KMS-11 (cell line): ENCODE measurements at regions not wholly inside any gene's neighbourhood (a gene's known extent, or its start where the extent isn't known, plus 50 kb on each side); places are given as distances from the start of the nearest gene placed in this dataset.

Experiments used
- H2AFZ ChIP-seq: fragments of 200-600 bp; sonication (generic); 2 replicates; pipeline ENCODE4 v1.6.1; 2016; ENCODE audit warnings: antibody characterized with exemption, mixed run types, low read depth
- H3K27ac ChIP-seq: fragments of 200-600 bp; sonication (generic); 2 replicates; pipeline ENCODE4 v1.6.1; 2016; ENCODE audit warnings: mild to moderate bottlenecking, mixed run types
- H3K27me3 ChIP-seq: fragments of 200-600 bp; sonication (generic); 2 replicates; pipeline ENCODE4 v1.6.1; 2017; ENCODE audit warnings: mild to moderate bottlenecking, low read depth, mixed run types, moderate library complexity; ENCODE audit not compliant: insufficient read depth
- H3K36me3 ChIP-seq: fragments of 200-600 bp; sonication (generic); 2 replicates; pipeline ENCODE4 v1.6.1; 2017; ENCODE audit warnings: mild to moderate bottlenecking, mixed run types; ENCODE audit not compliant: insufficient read depth
- H3K4me1 ChIP-seq: fragments of 200-600 bp; sonication (generic); 2 replicates; pipeline ENCODE4 v1.6.1; 2016; ENCODE audit warnings: mild to moderate bottlenecking, low read depth, mixed run types; ENCODE audit not compliant: poor library complexity, severe bottlenecking
- H3K4me2 ChIP-seq: fragments of 200-600 bp; sonication (generic); 2 replicates; pipeline ENCODE4 v1.7.0; 2016; ENCODE audit warnings: mild to moderate bottlenecking, mixed run types
- H3K4me3 ChIP-seq: fragments of 200-600 bp; sonication (generic); IDR thresholded peaks from 2 replicates; pipeline ENCODE4 v1.6.1; 2017; ENCODE audit warnings: low read depth, low read length, mixed read lengths; ENCODE audit not compliant: insufficient read depth
- H3K79me2 ChIP-seq: fragments of 200-600 bp; sonication (generic); 2 replicates; pipeline ENCODE4 v1.6.1; 2016; ENCODE audit warnings: low read depth, mixed run types; ENCODE audit not compliant: insufficient read depth
- H3K9ac ChIP-seq: fragments of 200-600 bp; sonication (generic); 2 replicates; pipeline ENCODE4 v1.6.1; 2016; ENCODE audit warnings: mild to moderate bottlenecking, mixed run types
- H4K20me1 ChIP-seq: fragments of 200-600 bp; sonication (generic); 2 replicates; pipeline ENCODE4 v1.6.1; 2016; ENCODE audit warnings: mild to moderate bottlenecking, mixed run types; ENCODE audit not compliant: insufficient read depth
- TF ChIP-seq, protein P1 (sequence below): fragments of 200-600 bp; sonication (generic); conservative IDR thresholded peaks from 2 replicates; pipeline ENCODE4 v1.6.1; 2017; ENCODE audit warnings: low read depth, mild to moderate bottlenecking, antibody characterized with exemption, low read length, moderate library complexity, mixed read lengths

DNA sequence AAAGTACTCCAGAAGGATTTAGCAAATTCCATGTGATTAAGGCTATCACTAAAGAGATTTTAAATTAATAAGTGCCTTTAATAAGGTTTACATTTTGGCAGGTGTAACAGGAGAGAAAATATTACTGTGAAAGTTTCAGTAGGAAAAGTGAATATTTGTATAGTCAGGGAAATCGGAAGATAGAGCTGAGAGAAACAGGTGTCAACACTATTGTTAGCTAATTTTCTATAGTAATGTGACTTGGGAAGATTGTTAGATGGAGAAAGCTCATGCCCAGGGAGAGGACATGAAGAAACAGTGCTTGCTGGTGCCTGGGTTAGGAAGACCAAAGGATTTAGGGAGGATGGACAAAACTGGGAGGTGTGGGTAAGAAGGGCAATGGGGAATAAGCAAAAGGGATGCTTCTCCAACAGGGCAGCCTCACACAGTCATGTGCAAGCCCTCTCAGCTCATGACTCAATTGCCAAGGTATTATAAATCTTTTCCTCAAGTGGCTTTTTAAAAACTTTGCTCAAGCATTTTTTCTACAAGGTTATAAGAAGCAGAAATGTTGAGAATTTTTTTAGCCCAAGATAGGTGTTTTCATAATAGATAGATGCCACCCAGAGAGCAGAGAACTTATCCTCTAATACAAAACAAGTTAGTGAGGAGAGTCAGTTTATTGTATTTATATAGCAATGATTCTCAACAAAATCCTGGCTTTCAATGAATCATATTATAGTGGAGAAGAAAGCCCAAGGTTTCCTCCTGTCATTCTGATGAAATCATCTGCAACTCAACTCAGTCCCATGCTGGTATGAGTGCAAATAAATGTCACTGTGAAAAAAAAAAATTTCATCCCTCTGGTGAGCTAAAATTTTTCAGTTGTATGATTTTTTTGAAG, 325.2 kb upstream of the NT5E start:
- no peaks in the 10 kb centered on the region for H4K20me1 ChIP-seq
- no peak overlapping the region for H3K4me2 ChIP-seq
- H3K27me3 ChIP-seq, result no peaks in the 10 kb centered on the region
- TF ChIP-seq, protein P1, sequence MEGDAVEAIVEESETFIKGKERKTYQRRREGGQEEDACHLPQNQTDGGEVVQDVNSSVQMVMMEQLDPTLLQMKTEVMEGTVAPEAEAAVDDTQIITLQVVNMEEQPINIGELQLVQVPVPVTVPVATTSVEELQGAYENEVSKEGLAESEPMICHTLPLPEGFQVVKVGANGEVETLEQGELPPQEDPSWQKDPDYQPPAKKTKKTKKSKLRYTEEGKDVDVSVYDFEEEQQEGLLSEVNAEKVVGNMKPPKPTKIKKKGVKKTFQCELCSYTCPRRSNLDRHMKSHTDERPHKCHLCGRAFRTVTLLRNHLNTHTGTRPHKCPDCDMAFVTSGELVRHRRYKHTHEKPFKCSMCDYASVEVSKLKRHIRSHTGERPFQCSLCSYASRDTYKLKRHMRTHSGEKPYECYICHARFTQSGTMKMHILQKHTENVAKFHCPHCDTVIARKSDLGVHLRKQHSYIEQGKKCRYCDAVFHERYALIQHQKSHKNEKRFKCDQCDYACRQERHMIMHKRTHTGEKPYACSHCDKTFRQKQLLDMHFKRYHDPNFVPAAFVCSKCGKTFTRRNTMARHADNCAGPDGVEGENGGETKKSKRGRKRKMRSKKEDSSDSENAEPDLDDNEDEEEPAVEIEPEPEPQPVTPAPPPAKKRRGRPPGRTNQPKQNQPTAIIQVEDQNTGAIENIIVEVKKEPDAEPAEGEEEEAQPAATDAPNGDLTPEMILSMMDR, result no peak
- H3K9ac ChIP-seq, result no peak overlapping the region
- no peaks in the 10 kb centered on the region for H3K36me3 ChIP-seq
- no peaks in the 10 kb centered on the region for H3K79me2 ChIP-seq
- no peak overlapping the region for H3K27ac ChIP-seq
- no peak overlapping the region for H2AFZ ChIP-seq
- H3K4me3 ChIP-seq, result no peak overlapping the region
- H3K4me1 ChIP-seq, result no peaks in the 10 kb centered on the region

DNA sequence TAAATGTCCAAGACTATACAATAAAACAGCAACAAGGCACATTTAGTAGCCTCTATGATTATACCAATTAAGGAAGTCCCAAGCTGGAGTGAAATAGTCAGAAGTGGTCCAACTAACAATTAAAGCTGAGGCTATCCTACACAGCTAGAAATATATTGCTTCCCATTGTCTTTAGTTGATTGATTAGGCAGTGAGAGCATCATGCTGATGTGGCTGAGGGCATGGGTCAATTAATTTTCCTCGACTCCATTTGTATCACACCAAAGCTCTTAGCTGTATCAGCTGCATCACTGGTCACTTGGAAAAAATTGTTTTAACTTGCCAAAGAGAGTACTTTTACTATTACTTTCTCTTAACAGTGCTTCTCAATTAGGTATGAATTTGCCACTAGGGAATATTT, 328.7 kb upstream of the NT5E start:
- Histone ChIP-seq H3K36me3 (no peaks in the 10 kb centered on the region), H3K9ac (no peak overlapping the region), H3K4me1 (no peaks in the 10 kb centered on the region), H2AFZ (no peak overlapping the region), H3K4me3 (no peak overlapping the region), H4K20me1 (no peaks in the 10 kb centered on the region), H3K27ac (no peak overlapping the region), H3K27me3 (no peaks in the 10 kb centered on the region), H3K79me2 (no peaks in the 10 kb centered on the region), H3K4me2 (no peak overlapping the region)
- TF ChIP-seq, protein P1, result no peak

DNA sequence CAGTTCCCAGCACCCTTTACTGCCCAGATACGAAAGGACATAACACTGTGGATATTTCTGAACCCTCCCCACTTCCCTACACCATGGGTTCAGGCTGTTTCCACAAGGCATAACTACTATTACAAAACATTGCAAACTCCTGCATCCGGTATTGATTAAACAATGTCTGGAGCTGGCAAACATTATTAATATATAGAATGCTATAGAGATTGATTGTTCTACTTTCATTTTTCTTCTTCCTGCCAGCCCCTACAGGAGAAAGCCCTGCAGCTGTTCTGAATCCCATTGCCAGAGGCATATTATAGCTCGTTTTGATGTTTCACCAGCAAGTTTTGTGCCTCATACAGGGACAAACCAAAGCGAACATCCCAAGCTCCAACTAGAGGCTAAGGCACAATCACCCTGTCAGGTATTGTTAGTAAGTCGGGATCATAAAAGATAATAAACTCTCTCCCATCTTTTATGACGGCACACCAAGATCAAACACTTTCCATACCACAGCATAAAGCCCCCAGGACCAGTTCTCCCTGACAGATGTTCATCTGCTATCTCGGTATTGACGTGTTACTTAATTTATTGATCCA, 331.1 kb upstream of the NT5E start:
- H2AFZ ChIP-seq, result no peak overlapping the region
- no peaks in the 10 kb centered on the region for H4K20me1 ChIP-seq
- H3K9ac ChIP-seq, result no peak overlapping the region
- H3K27ac ChIP-seq, result no peak overlapping the region
- H3K36me3 ChIP-seq, result no peaks in the 10 kb centered on the region
- no peaks in the 10 kb centered on the region for H3K4me1 ChIP-seq
- H3K4me2 ChIP-seq, result no peak overlapping the region
- no peaks in the 10 kb centered on the region for H3K27me3 ChIP-seq
- TF ChIP-seq, protein P1, result no peak
- H3K4me3 ChIP-seq, result no peak overlapping the region
- no peaks in the 10 kb centered on the region for H3K79me2 ChIP-seq

DNA sequence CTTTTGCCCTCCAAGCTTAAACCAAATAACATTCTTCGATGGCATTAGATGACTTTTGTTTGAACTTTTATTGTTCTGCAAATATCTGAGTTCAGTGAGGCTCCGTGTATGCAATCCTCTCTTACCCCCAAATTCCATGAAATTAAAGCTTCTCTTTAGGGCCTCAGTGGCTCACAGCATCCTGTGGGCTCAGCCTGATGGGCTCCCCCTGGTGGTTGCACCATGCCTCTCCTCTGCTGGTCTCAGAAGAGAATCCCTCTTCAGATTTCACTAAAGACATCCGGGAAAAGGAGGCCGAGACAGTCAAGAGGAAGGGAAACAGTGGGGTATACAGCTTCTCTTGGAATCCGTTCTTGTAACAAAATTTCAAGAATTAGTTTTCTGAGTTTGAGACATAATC, 331.6 kb upstream of the NT5E start:
- Histone ChIP-seq H2AFZ (no peak overlapping the region), H3K27ac (no peak overlapping the region), H3K9ac (no peak overlapping the region), H3K4me2 (no peak overlapping the region), H3K36me3 (no peaks in the 10 kb centered on the region), H3K4me1 (no peaks in the 10 kb centered on the region), H3K4me3 (no peak overlapping the region), H3K79me2 (no peaks in the 10 kb centered on the region), H3K27me3 (no peaks in the 10 kb centered on the region), H4K20me1 (no peaks in the 10 kb centered on the region)
- TF ChIP-seq, protein P1, result no peak
